Esophagus squamous epithelium (tissue), 4 donors: ENCODE measurements at regions not wholly inside any gene's neighbourhood (a gene's known extent, or its start where the extent isn't known, plus 50 kb on each side); places are given as distances from the start of the nearest gene placed in this dataset.

Experiments used
- POLR2A ChIP-seq, 4 donors: fragments of 450-650 bp; IDR thresholded peaks; one replicate each; pipeline ENCODE4 v1.6.1; 2017; ENCODE audit warnings: antibody characterized with exemption in 4 of 4, mild to moderate bottlenecking in 4 of 4, moderate library complexity in 3 of 4
- TF ChIP-seq, protein P1 (sequence below), 6 experiments: fragments of 450-650 bp in 4 of 6; fragments of 200-600 bp in 2 of 6; sonication (generic) in 2 of 6; IDR thresholded peaks; one replicate each; pipeline ENCODE4 v1.5.1; 2016 to 2019; ENCODE audit warnings: antibody characterized with exemption in 6 of 6, mild to moderate bottlenecking in 4 of 6, moderate library complexity in 4 of 6

GRCh38 chr9:25573281-25573680 is 105.0 kb downstream of the TUSC1 start:
- TF ChIP-seq, protein P1, sequence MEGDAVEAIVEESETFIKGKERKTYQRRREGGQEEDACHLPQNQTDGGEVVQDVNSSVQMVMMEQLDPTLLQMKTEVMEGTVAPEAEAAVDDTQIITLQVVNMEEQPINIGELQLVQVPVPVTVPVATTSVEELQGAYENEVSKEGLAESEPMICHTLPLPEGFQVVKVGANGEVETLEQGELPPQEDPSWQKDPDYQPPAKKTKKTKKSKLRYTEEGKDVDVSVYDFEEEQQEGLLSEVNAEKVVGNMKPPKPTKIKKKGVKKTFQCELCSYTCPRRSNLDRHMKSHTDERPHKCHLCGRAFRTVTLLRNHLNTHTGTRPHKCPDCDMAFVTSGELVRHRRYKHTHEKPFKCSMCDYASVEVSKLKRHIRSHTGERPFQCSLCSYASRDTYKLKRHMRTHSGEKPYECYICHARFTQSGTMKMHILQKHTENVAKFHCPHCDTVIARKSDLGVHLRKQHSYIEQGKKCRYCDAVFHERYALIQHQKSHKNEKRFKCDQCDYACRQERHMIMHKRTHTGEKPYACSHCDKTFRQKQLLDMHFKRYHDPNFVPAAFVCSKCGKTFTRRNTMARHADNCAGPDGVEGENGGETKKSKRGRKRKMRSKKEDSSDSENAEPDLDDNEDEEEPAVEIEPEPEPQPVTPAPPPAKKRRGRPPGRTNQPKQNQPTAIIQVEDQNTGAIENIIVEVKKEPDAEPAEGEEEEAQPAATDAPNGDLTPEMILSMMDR (IDR thresholded peaks at IDR 0.05): no peak
- no peak for TF ChIP-seq POLR2A (IDR thresholded peaks at IDR 0.05)
